IPS DF 6.9 (cell line): ENCODE measurements at regions not wholly inside any gene's neighbourhood (a gene's known extent, or its start where the extent isn't known, plus 50 kb on each side); places are given as distances from the start of the nearest gene placed in this dataset.

Experiments used
- DNase-seq: peaks from one replicate; pipeline ENCODE4 v3.0.0-alpha.2; 2013; ENCODE audit warnings: low read depth, low spot score
- H3K27ac ChIP-seq: one replicate; pipeline ENCODE4 v1.5.1; 2013; ENCODE audit warnings: low read length, control low read depth
- H3K27me3 ChIP-seq: 2 replicates; pipeline ENCODE4 v1.6.1; 2013; ENCODE audit warnings: mild to moderate bottlenecking, low read length; ENCODE audit not compliant: control insufficient read depth, insufficient read depth
- H3K36me3 ChIP-seq: 2 replicates; pipeline ENCODE4 v1.6.1; 2013; ENCODE audit warnings: low read length; ENCODE audit not compliant: control insufficient read depth, insufficient read depth
- H3K4me1 ChIP-seq: 2 replicates; pipeline ENCODE4 v1.6.1; 2013; ENCODE audit warnings: low read length; ENCODE audit not compliant: control insufficient read depth, insufficient read depth
- H3K4me3 ChIP-seq: 2 replicates; pipeline ENCODE4 v1.5.1; 2013; ENCODE audit warnings: mild to moderate bottlenecking, low read length
- H3K9me3 ChIP-seq: 2 replicates; pipeline ENCODE4 v1.6.1; 2013; ENCODE audit warnings: low read length, inconsistent platforms; ENCODE audit not compliant: control insufficient read depth, insufficient read depth
- WGBS: extraction: QIAGEN DNeasy Blood & Tissue Kit; methylation state at CpG from one replicate; pipeline ENCODE4 v1.1.7; 2013; ENCODE audit warnings: mixed read lengths, missing lambda C conversion rate; ENCODE audit not compliant: insufficient read length, insufficient coverage; 5-methylcytosine and 5-hydroxymethylcytosine counted together

DNA sequence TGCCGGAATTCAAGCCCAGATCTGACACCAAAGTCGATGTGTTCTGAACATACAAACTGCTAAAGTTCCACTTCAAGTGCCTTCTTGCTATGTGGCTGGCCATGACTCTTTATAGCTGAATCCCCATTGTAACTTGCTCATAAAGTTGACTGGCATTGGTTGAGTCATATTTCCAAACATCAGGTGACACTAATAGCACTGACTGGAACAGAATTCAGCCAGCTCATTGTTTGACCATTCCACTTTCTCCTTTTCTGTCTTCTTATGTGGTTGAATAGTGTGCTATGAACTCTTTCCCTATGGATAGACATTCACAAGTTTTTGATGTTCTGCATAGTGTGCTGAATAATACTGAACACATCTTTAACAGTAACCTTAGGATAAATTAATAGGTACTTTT lies 266.2 kb upstream of the ZFP64 start:
- Histone ChIP-seq H3K27me3 (no peaks in the 10 kb centered on the region), H3K9me3 (no peaks in the 10 kb centered on the region), H3K27ac (no peak overlapping the region), H3K36me3 (no peaks in the 10 kb centered on the region), H3K4me3 (no peak overlapping the region), H3K4me1 (no peaks in the 10 kb centered on the region)
- DNase-seq = no peak
- no CpG with 5 or more reads among the region's 2 CpGs for WGBS

DNA sequence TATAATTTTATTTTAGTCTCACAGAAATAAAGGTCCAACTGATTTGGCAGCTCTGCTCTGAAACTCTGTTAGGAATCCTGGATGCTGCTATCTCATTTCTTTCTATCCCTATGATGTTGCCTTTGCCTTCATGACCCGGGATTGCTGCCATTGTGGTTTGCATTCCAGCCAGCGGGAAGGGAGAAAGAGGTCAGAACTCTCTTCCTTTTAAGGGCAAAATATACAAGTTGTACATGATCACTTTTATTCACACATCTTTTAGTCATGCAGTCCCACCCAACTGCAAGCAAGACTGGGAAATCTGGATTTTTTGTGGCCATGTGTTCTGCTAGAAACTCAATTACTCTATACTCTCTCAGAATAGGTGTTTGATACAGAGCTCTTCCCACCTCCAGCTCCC lies 263.1 kb upstream of the ZFP64 start:
- WGBS = no CpG with 5 or more reads among the region's 2 CpGs
- no peaks in the 10 kb centered on the region for H3K36me3 ChIP-seq
- H3K27me3 ChIP-seq = no peaks in the 10 kb centered on the region
- no peaks in the 10 kb centered on the region for H3K9me3 ChIP-seq
- no peak overlapping the region for H3K4me3 ChIP-seq
- no peak for DNase-seq
- H3K27ac ChIP-seq = no peak overlapping the region
- H3K4me1 ChIP-seq = no peaks in the 10 kb centered on the region

DNA sequence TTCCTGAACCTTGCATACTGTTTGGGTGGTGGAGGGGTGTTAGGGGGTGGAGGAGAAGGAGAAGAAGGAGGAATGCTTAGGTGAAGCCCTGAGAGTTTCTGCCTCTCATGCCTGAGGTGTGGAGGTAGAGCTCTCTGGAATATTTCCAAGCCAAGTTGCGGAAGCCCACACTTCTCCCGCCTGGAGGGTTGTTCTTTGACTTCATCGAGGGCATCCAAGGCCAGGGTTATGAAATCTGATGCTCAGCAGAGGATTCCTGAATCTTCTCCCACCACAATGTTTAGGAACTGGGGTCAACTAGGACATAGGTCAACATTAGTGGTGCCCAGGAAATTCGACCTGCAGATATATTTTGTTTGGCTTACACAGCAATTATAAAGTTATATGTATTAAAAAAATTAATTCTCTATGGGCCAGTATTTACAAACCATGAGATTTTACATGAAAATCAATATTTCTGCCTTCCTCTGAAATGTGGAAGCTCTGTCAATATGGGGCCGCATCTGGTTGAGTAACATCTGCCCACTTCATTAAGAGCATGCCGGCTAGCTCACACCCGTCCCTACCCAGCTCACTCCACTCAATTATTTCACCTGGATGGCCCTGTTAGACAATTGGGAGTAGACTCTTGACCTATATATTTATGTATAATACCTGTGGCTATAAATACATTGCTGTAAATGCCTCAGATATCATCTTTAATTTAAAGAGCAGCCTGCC lies 257.1 kb upstream of the ZFP64 start:
- no peaks in the 10 kb centered on the region for H3K4me1 ChIP-seq
- no peaks in the 10 kb centered on the region; the same call in 1 of the 2 replicates for H3K36me3 ChIP-seq
- H3K27ac ChIP-seq = no peak overlapping the region
- H3K4me3 ChIP-seq = no peak overlapping the region
- DNase-seq = no peak
- WGBS = no CpG with 5 or more reads among the region's 7 CpGs
- H3K27me3 ChIP-seq = no peaks in the 10 kb centered on the region
- no peaks in the 10 kb centered on the region for H3K9me3 ChIP-seq

DNA sequence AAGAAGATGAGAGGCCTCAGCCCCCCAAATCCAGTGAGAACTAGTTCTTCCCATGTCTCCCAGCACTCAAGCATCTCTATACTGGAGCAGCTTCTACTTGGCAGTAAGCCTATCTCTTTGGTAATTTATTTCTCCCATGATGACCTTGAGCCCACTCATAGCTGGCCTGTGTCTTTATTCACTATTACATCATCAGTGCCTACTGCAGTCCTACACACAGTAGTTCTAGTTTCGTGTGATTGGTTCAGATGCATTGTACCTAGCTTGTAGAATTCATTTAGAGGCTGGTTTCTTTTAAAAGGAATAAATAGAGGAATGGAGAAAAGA lies 255.6 kb upstream of the ZFP64 start:
- no peaks in the 10 kb centered on the region for H3K4me1 ChIP-seq
- H3K36me3 ChIP-seq = no peaks in the 10 kb centered on the region; the same call in 1 of the 2 replicates
- WGBS = no CpG with 5 or more reads among the region's 1 CpG
- no peak overlapping the region for H3K4me3 ChIP-seq
- no peaks in the 10 kb centered on the region for H3K27me3 ChIP-seq
- no peaks in the 10 kb centered on the region for H3K9me3 ChIP-seq
- no peak for DNase-seq
- no peak overlapping the region for H3K27ac ChIP-seq

DNA sequence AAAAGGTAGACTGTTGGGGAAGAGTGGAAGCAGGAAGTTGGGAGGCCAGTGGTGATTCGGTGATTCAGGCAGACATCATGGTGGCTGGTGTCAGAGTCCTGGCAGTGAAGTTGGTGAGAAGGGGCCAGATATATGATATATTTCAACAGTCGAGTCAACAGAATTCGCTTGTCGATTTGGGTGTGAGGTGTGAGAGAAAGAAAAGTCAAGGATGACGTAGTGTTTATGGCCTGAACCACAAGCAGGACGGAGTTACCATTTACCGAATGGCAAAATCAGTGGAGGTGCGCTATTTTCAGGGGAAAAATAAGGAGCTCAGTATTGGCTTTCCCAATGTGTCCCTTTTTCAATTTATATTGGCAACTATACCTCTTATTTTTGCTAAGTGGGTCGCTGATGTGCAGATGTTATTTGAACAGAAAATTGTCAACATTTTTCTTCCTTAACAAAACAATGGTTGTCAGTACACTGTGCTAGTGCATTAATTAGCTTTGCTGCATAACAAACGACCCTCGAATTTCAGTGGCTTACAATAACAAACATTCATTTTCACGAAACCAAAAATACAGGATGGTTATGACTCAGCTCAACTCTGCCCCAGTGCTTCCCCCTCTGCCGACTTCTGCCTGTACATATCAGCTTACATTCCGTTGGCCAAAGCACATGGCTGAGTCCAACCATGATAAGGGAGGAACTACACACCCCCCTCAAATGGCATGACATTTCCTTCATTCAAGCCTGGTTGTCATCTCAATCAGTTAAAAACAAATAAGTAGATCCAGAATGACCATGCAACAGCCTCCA lies 255.0 kb upstream of the ZFP64 start:
- Histone ChIP-seq H3K9me3 (no peaks in the 10 kb centered on the region), H3K36me3 (no peaks in the 10 kb centered on the region; the same call in 1 of the 2 replicates), H3K4me1 (no peaks in the 10 kb centered on the region), H3K4me3 (no peak overlapping the region), H3K27me3 (no peaks in the 10 kb centered on the region), H3K27ac (no peak overlapping the region)
- WGBS = 100% methylated on average over 3 of the region's 14 CpGs
- DNase-seq = no peak

DNA sequence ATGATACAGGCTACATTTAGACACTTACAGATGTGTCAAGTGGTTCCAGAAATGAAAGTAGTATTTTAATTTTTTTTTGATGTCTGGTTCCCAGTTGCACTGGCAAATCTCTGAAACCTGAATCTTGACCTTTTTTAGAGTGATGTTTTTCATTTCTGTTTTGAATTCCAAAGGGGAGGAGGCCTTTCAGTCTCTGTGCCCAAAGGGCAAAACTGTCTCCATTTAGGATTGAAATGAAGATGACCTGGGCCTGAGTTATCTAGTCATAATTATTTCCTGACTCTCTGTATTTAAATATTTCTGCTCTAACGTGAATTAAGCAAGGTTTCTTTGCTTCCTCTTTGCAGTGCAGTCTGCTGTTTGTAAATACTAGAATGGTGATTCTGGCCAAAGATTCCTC lies 252.9 kb upstream of the ZFP64 start:
- H3K4me3 ChIP-seq = no peak overlapping the region
- WGBS = no CpG with 5 or more reads among the region's 1 CpG
- H3K27me3 ChIP-seq = no peaks in the 10 kb centered on the region

DNA sequence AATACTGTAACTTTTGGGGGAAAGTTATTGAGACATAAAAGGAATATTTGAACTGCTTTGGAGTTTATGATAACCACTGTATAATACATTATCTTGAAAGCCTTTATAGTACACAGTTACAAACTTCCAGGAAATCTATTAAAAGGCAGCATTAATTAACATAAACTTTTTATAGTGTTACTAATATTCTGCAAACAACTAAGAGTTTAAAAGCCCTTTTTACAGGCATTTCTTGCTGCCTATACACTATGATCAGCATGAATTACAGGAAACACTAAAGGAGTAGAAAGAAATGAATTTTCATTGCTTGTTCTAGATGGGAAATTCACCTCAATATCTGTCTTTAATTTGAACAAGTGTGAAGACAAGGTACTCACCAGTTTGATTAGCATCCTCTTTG lies 252.3 kb upstream of the ZFP64 start:
- H3K36me3 ChIP-seq = no peaks in the 10 kb centered on the region; the same call in 1 of the 2 replicates
- DNase-seq = no peak
- H3K9me3 ChIP-seq = no peaks in the 10 kb centered on the region
- no peak overlapping the region for H3K27ac ChIP-seq
- no peak overlapping the region for H3K4me3 ChIP-seq
- no peaks in the 10 kb centered on the region for H3K4me1 ChIP-seq
- no peaks in the 10 kb centered on the region for H3K27me3 ChIP-seq

More for the DNA sequence above, 252.9 kb upstream of the ZFP64 start:
- no peaks in the 10 kb centered on the region for H3K9me3 ChIP-seq
- no peaks in the 10 kb centered on the region for H3K4me1 ChIP-seq
- no peaks in the 10 kb centered on the region; the same call in 1 of the 2 replicates for H3K36me3 ChIP-seq
- H3K27ac ChIP-seq = no peak overlapping the region
- no peak for DNase-seq

DNA sequence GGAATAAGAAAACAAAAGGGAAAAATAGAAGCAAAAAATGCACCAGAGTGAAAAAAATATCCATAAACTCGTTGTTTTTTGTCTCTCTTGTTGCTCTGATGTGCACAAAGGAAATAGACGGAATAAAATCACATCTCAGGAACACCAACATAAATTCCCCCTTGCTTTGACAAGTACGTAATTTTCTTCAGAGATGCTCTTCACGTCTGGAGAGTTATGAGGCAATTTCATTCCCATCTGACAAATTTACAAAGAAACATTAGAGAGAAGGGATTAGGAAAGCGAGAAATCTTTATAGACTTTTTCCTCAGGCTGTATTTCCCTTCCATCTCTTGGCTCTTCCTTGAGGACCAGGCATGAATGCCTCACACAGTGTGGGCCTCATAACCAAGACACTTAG lies 250.1 kb upstream of the ZFP64 start:
- no CpG with 5 or more reads among the region's 5 CpGs for WGBS
- no peak for DNase-seq
- Histone ChIP-seq H3K27ac (no peak overlapping the region), H3K9me3 (no peaks in the 10 kb centered on the region), H3K27me3 (no peaks in the 10 kb centered on the region), H3K4me3 (no peak overlapping the region), H3K36me3 (no peaks in the 10 kb centered on the region; the same call in 1 of the 2 replicates), H3K4me1 (no peaks in the 10 kb centered on the region)

DNA sequence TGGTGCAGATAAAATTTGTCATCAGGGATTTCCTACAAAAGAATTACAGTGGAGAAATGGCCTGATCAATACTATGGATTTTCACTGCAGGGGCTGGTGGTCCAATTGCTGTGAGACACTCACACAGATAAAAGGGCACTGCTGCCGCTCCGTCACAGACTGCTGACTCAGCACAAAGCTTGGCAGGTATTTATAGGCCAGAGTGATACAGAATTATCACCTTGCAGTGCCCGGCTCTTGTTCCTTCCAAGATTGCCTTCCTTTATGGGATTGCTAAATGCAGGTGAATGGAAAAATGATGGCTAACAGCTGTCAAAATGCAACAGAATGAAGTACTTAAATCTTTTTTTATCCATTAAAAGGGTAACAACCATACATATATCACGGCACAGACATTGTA lies 247.8 kb upstream of the ZFP64 start:
- Histone ChIP-seq H3K4me3 (no peak overlapping the region), H3K4me1 (no peaks in the 10 kb centered on the region), H3K9me3 (no peaks in the 10 kb centered on the region), H3K27ac (no peak overlapping the region), H3K27me3 (no peaks in the 10 kb centered on the region), H3K36me3 (no peaks in the 10 kb centered on the region)
- no CpG with 5 or more reads among the region's 4 CpGs for WGBS
- no peak for DNase-seq

DNA sequence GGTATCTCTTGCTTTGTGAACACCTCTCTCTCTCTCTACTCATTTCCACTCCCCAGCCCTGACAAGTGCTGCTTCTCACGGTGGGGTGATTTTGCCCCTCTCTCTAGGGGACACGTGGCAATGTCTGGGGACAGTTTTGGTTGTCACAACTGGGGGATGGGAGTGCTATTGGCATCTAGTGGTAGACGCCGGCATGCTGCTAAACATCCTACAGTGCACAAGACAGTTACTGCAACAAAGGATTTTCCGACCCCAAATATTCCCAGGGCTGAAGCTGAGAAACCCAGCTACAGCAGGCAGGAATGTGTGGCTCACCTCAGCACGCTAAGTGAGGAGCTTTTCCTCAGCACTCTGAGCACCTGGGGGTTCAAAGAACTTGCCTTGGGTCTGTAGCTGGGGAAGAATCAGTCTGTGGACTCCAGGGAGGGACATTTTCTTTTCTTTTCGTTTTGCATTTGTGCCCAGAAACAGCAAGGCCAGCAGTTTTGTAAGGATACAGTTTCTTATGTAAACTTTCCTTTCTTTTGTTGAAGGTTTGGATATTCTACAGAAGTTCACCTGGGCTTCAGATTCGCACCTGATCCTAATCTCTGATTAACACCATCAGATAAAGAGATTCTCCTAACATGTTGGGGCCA lies 246.9 kb upstream of the ZFP64 start:
- Histone ChIP-seq H3K27me3 (no peaks in the 10 kb centered on the region), H3K9me3 (no peaks in the 10 kb centered on the region), H3K36me3 (no peaks in the 10 kb centered on the region), H3K27ac (no peak overlapping the region), H3K4me1 (no peaks in the 10 kb centered on the region), H3K4me3 (no peak overlapping the region)
- no CpG with 5 or more reads among the region's 8 CpGs for WGBS
- no peak for DNase-seq
